Tibial nerve (tissue), 3 donors: ENCODE measurements at regions not wholly inside any gene's neighbourhood (a gene's known extent, or its start where the extent isn't known, plus 50 kb on each side); places are given as distances from the start of the nearest gene placed in this dataset.

ENCODE experiments used
- CTCF ChIP-seq, 5 experiments: fragments of 200-600 bp in 3 of 5; fragments of 450-650 bp in 2 of 5; sonication (generic) in 3 of 5; IDR thresholded peaks; one replicate each; pipeline ENCODE4 v1.5.1; 2016 to 2019; ENCODE audit warnings: antibody characterized with exemption in 5 of 5, mild to moderate bottlenecking in 3 of 5, moderate library complexity in 2 of 5
- POLR2A ChIP-seq, 2 donors: fragments of 450-650 bp; IDR thresholded peaks; one replicate each; pipeline ENCODE4 v1.6.1; 2017; ENCODE audit warnings: antibody characterized with exemption in 2 of 2, mild to moderate bottlenecking in 2 of 2, moderate library complexity in 2 of 2

- TF ChIP-seq CTCF (IDR thresholded peaks at IDR 0.05) (no peak), POLR2A (IDR thresholded peaks at IDR 0.05) (no peak)
These were observed 943.7 kb downstream of the CDH18 start for GRCh38 chr5:19044311-19044710.
